Activated CD8-positive, alpha-beta memory T cell treated with anti-CD3 and anti-CD28 coated beads for 36 hours (primary cell): ENCODE measurements at regions not wholly inside any gene's neighbourhood (a gene's known extent, or its start where the extent isn't known, plus 50 kb on each side); places are given as distances from the start of the nearest gene placed in this dataset.
"Not testable (repeated sequence)": the region's sequence is repeated elsewhere in the genome, so short reads cannot be mapped to it uniquely, and the experiment has no call there.

Experiments
- CTCF ChIA-PET: fragments of 350-600 bp; sonication (Branson Sonifier 250); formaldehyde crosslinking; loops from one replicate; lab custom pipeline; 2021; ENCODE audit warnings: antibody characterized with exemption; lab: Charles Lee
- POLR2A ChIA-PET: fragments of 350-600 bp; sonication (Branson Sonifier 250); formaldehyde crosslinking; loops from one replicate; lab custom pipeline; 2021; ENCODE audit warnings: antibody characterized with exemption; lab: Charles Lee

DNA sequence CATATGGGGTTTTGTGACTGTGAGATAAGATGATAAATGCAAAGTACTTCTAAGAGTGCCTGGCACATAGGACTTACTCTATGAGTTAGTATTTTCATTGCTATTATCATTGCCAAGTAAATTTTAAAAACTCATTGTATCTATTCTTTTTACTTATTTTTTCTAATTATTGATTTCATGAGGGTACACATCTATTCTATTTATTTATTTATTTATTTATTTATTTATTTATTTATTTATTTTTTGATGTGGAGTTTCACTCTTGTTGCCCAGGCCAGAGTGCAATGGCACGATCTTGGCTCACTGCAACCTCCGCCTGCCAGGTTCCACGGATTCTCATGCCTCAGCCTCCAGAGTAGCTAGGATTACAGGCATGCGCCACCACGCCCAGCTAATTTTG lies 556.6 kb upstream of the DIAPH2 start:
- POLR2A ChIA-PET, CTCF ChIA-PET: not testable (repeated sequence)

DNA sequence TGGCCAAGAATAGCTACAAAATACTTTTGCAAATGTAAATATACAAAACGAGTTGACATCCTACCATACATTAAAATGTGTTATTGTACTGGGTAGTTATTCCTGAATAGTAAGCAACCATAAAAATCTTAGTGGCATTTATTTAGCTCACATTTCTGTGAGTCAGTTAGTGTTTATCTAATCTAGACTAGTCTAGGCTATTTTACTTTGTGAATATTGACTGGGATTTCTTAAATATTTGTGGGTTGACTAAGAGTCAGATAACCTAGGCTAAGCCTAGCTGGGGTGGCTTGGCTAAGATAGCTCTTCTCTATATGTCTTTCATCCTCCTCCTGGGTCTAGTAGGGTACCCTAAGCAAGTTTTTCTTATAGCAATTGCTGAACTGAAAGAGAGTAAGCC lies 543.8 kb upstream of the DIAPH2 start:
- ChIA-PET POLR2A (no interaction called here), CTCF (no interaction called here)

DNA sequence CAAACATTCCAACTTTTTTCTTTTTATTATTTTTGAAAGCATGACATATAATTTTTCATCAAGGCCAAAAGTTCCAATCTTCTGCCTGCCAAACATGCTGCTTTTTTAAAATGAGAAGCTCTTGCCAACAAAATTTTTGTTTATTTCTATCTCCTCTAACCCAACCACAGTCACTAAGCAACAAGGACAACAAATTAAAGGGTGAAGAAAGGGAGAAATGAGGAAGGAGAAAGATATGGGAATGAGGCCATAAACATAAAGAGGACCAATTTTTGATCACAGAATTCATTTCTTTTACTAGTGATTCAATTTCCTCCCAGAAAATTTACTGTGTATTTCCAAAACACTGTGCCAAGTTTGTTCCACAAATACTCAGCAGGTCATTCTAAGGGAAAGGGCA lies 537.0 kb upstream of the DIAPH2 start:
- CTCF ChIA-PET: no interaction called here
- POLR2A ChIA-PET: no interaction called here

DNA sequence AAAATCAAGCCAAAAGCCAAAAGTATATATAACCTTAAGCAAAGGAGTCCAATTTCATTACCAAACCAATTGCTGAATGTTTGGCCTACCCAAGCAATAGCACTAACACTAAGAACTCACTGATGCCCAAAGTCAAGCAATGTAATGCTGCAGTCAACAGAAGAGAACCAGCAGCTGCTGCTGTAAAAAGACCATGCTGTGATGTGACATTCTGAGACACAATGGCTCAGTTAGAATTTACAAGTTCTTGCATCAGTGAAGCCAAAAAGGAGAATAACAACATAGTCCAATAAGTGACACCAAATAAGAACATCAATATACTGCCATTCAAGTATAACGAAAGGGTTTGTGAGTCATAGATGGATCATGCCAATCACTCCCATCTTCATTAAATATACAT lies 514.0 kb upstream of the DIAPH2 start:
- ChIA-PET POLR2A (no interaction called here), CTCF (no interaction called here)

DNA sequence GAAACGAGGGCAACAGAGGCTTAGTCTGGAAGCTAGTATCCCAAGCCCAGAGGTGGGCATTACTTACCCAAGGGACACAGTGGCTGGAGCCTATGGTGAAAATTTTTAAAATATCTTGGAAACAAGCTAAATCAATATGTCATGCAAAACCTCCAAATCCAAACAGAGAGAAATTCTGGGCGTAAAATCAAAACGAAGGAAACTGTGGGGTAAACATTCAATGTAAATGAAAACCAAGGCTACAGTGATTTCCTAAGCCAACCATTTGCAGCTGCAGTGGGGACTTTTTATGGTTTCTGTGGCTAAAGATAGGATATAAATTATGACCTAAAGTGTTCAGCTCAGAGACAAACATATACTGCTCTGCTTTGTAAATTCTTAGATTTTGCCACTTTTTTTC lies 507.7 kb upstream of the DIAPH2 start:
- POLR2A ChIA-PET: no interaction called here
- CTCF ChIA-PET: no interaction called here

GRCh38 chrX:96181605-96182004 lies 503.0 kb upstream of the DIAPH2 start:
- CTCF ChIA-PET: no interaction called here
- POLR2A ChIA-PET: no interaction called here

- POLR2A ChIA-PET: no interaction called here
- CTCF ChIA-PET: no interaction called here
These were observed 502.3 kb upstream of the DIAPH2 start for GRCh38 chrX:96182366-96182765.

DNA sequence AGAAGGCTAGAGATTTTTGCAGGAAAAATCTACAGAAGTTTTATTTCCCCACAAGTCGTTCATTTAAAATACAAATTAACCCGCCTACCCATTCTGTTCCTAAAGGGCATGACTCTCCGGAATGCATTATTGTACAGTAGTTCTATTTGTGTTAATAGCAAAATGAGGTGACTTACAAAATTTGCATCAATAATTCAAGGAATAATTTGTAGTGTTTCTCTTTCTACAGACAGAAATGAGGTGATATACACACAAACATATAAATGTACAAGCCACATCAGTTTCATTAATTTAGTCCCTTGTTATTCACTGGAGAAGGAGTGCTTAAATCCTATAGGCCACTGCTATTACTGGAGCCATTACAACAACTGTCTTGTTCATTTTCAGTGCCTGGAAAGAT lies 501.3 kb upstream of the DIAPH2 start:
- CTCF ChIA-PET: no interaction called here
- POLR2A ChIA-PET: no interaction called here

GRCh38 chrX:96183843-96184242 lies 500.8 kb upstream of the DIAPH2 start:
- ChIA-PET POLR2A (no interaction called here), CTCF (interaction anchor here (0.6 kb wide), 1 partner anchor 432 kb away, joined by 3 read pairs; no protein-coding TSS in a partner anchor)

- CTCF ChIA-PET: no interaction called here
- POLR2A ChIA-PET: no interaction called here
These were observed 479.7 kb upstream of the DIAPH2 start for GRCh38 chrX:96204928-96205327.

GRCh38 chrX:96211953-96212352 lies 472.7 kb upstream of the DIAPH2 start:
- CTCF ChIA-PET: no interaction called here
- POLR2A ChIA-PET: no interaction called here

- POLR2A ChIA-PET: not testable (repeated sequence)
These were observed 470.0 kb upstream of the DIAPH2 start for GRCh38 chrX:96214681-96215080.

DNA sequence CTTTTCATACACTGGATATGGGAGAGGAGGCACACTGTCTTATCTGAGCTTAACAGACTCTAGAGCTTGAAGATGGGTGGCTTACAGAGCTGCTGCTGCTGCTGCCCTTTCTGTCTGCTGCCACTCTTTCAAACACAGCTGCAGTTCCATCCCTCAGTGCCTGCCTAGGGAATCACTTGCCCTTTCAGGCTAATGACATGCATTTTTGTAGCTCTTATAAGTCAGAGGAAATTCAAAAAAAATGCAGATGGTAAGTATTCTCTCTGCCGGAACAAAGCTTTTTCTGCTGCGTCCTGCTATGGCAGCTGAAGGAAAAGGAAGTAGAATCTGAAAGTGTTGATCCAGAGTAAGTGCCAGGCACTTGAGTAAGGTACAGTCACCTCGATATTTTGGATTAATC lies 460.4 kb upstream of the DIAPH2 start:
- ChIA-PET POLR2A (no interaction called here), CTCF (no interaction called here)

More at GRCh38 chrX:96214681-96215080, 470.0 kb upstream of the DIAPH2 start:
- CTCF ChIA-PET: not testable (repeated sequence)

- CTCF ChIA-PET: no interaction called here
- POLR2A ChIA-PET: no interaction called here
These were observed 439.7 kb upstream of the DIAPH2 start for GRCh38 chrX:96244955-96245354.

DNA sequence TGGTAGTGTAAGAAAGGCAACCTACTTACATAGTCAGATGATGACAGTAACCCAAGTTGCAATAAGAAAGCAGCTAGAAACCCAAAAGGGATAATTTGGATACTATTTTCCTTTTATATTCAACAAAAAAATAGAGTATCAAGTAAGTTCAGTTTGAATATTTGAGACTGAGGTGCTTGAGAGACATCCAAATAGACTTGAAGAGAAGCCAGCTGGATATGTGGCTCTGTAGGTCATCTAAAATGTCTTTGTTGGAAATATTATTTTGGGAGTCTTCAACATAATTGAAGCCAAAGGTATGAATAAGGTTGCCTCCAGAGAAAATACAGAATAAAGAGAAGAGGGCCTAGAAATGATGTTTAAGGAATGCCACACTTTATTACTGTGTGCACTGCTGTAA lies 438.2 kb upstream of the DIAPH2 start:
- ChIA-PET CTCF (no interaction called here), POLR2A (no interaction called here)
